HepG2 (cell line): ENCODE measurements at regions not wholly inside any gene's neighbourhood (a gene's known extent, or its start where the extent isn't known, plus 50 kb on each side); places are given as distances from the start of the nearest gene placed in this dataset.

ENCODE experiments used
- ATAC-seq: fragments of 200-7000 bp; cut with Tn5 transposase; 3 replicates; pipeline ENCODE4 v1.9.1; 2020; ENCODE audit warnings: mild to moderate bottlenecking, moderate library complexity
- BruUV-seq: library from RNA; stranded (reverse); fragments of 400-500 nt; replicated peaks from 2 replicates; lab custom pipeline; 2021; lab: Mats Ljungman, UMichigan
- CTCF ChIA-PET: fragments of 300-600 bp; formaldehyde crosslinking; extraction: SDS; loops from one replicate; lab custom pipeline; 2021; ENCODE audit warnings: low total read pairs, inconsistent platforms, low intra/inter-chr PET ratio; lab: Yijun Ruan, JAX
- POLR2A ChIA-PET: fragments of 350-600 bp; sonication (Branson Sonifier 250); formaldehyde crosslinking; loops from one replicate; lab custom pipeline; 2020; ENCODE audit warnings: antibody characterized with exemption, inconsistent platforms; lab: Yijun Ruan, JAX
- DNase-seq: peaks from one replicate; pipeline ENCODE4 v3.0.0-alpha.2; 2015; ENCODE audit warnings: low spot score
- FAIRE-seq: peaks from 3 replicates; lab custom pipeline; 2011; peaks lifted over from hg19 to GRCh38; lab: Jason Lieb, UNC
- H2AFZ ChIP-seq: one replicate; pipeline ENCODE4 v1.6.1; 2011; ENCODE audit warnings: low read length, inconsistent platforms
- H3K27ac ChIP-seq: fragments of 300-600 bp; 3 replicates; pipeline ENCODE4 v1.8.0; 2011; ENCODE audit warnings: mixed run types, mild to moderate bottlenecking, mixed read lengths, low read length, inconsistent platforms; ENCODE audit not compliant: insufficient read depth; ENCODE audit errors: extremely low read length
- H3K27me3 ChIP-seq, 2 experiments: fragments of 200-600 bp in 1 of 2; 2 replicates in 1 of 2; 3 replicates in 1 of 2; pipeline versions ENCODE4 v1.6.0 to v1.8.0; 2011; ENCODE audit warnings: low read length in 2 of 2, mild to moderate bottlenecking in 2 of 2, moderate library complexity in 2 of 2, inconsistent platforms in 1 of 2; ENCODE audit not compliant: insufficient read depth in 2 of 2, control insufficient read depth in 1 of 2
- H3K36me3 ChIP-seq, 2 experiments: fragments of 200-600 bp in 1 of 2; replicated peaks in 1 of 2; 2 replicates in 1 of 2; 3 replicates in 1 of 2; pipeline versions ENCODE4 v1.5.1 to v1.8.0; 2011; ENCODE audit warnings: low read length in 2 of 2, inconsistent platforms in 1 of 2; ENCODE audit not compliant: insufficient read depth in 2 of 2, control insufficient read depth in 1 of 2
- H3K4me1 ChIP-seq: 2 replicates; pipeline ENCODE4 v1.5.1; 2012; ENCODE audit warnings: low read length, inconsistent platforms; ENCODE audit not compliant: insufficient read depth
- H3K4me2 ChIP-seq: 2 replicates; pipeline ENCODE4 v1.6.0; 2011; ENCODE audit warnings: low read depth, low read length, inconsistent platforms
- H3K4me3 ChIP-seq, 3 experiments: fragments of 200-600 bp in 1 of 3; sonication (generic), shearing (Covaris generic) in 1 of 3; replicated peaks in 1 of 3; 2 replicates each; pipeline ENCODE4 v1.5.1; 2011 to 2016; ENCODE audit warnings: low read length in 3 of 3, inconsistent platforms in 2 of 3, low read depth in 2 of 3, mild to moderate bottlenecking in 2 of 3, control low read depth in 1 of 3, mixed read lengths in 1 of 3; ENCODE audit not compliant: insufficient read depth in 1 of 3
- H3K79me2 ChIP-seq: one replicate; pipeline ENCODE4 v1.6.1; 2011; ENCODE audit warnings: low read length, inconsistent platforms; ENCODE audit not compliant: insufficient read depth
- H3K9ac ChIP-seq: 2 replicates; pipeline ENCODE4 v1.6.0; 2011; ENCODE audit warnings: mild to moderate bottlenecking, low read depth, low read length, inconsistent platforms; ENCODE audit not compliant: insufficient read depth
- H3K9me3 ChIP-seq: 2 replicates; pipeline ENCODE4 v1.5.1; 2012; ENCODE audit warnings: mild to moderate bottlenecking, low read length
- H4K20me1 ChIP-seq: 2 replicates; pipeline ENCODE4 v1.6.0; 2011; ENCODE audit warnings: inconsistent platforms, mild to moderate bottlenecking, low read length, moderate library complexity; ENCODE audit not compliant: insufficient read depth
- AGO1 ChIP-seq: fragments of 200-400 bp; formaldehyde crosslinking; IDR thresholded peaks from 2 replicates; pipeline ENCODE4 v1.6.1; 2017; ENCODE audit warnings: mild to moderate bottlenecking, low read depth, low read length, moderate library complexity; ENCODE audit not compliant: poor library complexity, severe bottlenecking
- ATF7-NPFF ChIP-seq: sonication (generic); formaldehyde crosslinking; IDR thresholded peaks from 2 replicates; pipeline ENCODE4 v1.8.1; 2023; ENCODE audit warnings: mild to moderate bottlenecking, low read depth, missing genetic modification reagents, moderate library complexity
- BCL6 ChIP-seq: IDR thresholded peaks from 2 replicates; pipeline ENCODE4 v1.6.1; 2016; ENCODE audit warnings: missing genetic modification reagents, missing compliant biosample characterization
- KLF13 ChIP-seq: sonication (generic); formaldehyde crosslinking; IDR thresholded peaks from 2 replicates; pipeline ENCODE4 v1.4.0; 2020; ENCODE audit warnings: mild to moderate bottlenecking, missing genetic modification reagents
- MXD4 ChIP-seq: IDR thresholded peaks from 2 replicates; pipeline ENCODE4 v1.6.1; 2016; ENCODE audit warnings: mild to moderate bottlenecking, missing biosample characterization, missing genetic modification reagents
- NR2F6 ChIP-seq, 2 experiments: IDR thresholded peaks; 2 replicates each; pipeline ENCODE4 v1.6.1; 2016; ENCODE audit warnings: antibody characterized with exemption in 1 of 2, mild to moderate bottlenecking in 1 of 2
- PHF5A ChIP-seq: IDR thresholded peaks from one replicate; pipeline ENCODE4 v1.6.1; 2018; ENCODE audit warnings: low read depth, missing genetic modification reagents; ENCODE audit not compliant: unreplicated experiment
- SALL1 ChIP-seq: sonication (generic); formaldehyde crosslinking; IDR thresholded peaks from 2 replicates; pipeline ENCODE4 v1.8.0; 2022; ENCODE audit warnings: mild to moderate bottlenecking, missing genetic modification reagents
- U2AF2 ChIP-seq: fragments of 200-400 bp; formaldehyde crosslinking; IDR thresholded peaks from 2 replicates; pipeline ENCODE4 v1.6.1; 2017; ENCODE audit warnings: low read depth, mild to moderate bottlenecking, low read length
- ZFP1 ChIP-seq: IDR thresholded peaks from 2 replicates; pipeline ENCODE4 v1.6.1; 2016
- ZNF207 ChIP-seq: fragments of 450-650 bp; IDR thresholded peaks from 2 replicates; pipeline ENCODE4 v1.6.1; 2016; ENCODE audit warnings: antibody characterized with exemption, borderline replicate concordance
- ZNF496 ChIP-seq: sonication (generic); formaldehyde crosslinking; IDR thresholded peaks from 2 replicates; pipeline ENCODE4 v1.8.1; 2023; ENCODE audit warnings: mild to moderate bottlenecking, moderate library complexity, missing genetic modification reagents; ENCODE audit not compliant: insufficient replicate concordance
- ZNF75D ChIP-seq: sonication (generic); formaldehyde crosslinking; IDR thresholded peaks from 2 replicates; pipeline ENCODE4 v1.8.1; 2023; ENCODE audit warnings: missing genetic modification reagents, mild to moderate bottlenecking, borderline replicate concordance
- WGBS: methylation state at CpG from one replicate; pipeline ENCODE4 v1.1.6; 2017; ENCODE audit warnings: low lambda C conversion rate; 5-methylcytosine and 5-hydroxymethylcytosine counted together
- in situ Hi-C: cut with HindIII; loops from 2 replicates; pipeline ENCODE4 v1.10.0; 2017; ENCODE audit warnings: low pct_unique_long_range_greater_than_20kb; ENCODE audit not compliant: extremely low pct_ligation_motif_present
- intact Hi-C: fragments of 100-400 bp; cut with micrococcal nuclease; formaldehyde crosslinking; loops from one replicate; pipeline ENCODE4 v1.10.0; 2022; ENCODE audit not compliant: unreplicated experiment
- TF ChIP-seq, protein P1 (sequence below): sonication (generic); formaldehyde crosslinking; IDR thresholded peaks from 2 replicates; pipeline ENCODE4 v1.8.0; 2022; ENCODE audit warnings: mild to moderate bottlenecking, missing genetic modification reagents, borderline replicate concordance
- TF ChIP-seq, protein P2 (sequence below): IDR thresholded peaks from 2 replicates; pipeline ENCODE4 v1.6.1; 2016; ENCODE audit warnings: missing biosample characterization, missing genetic modification reagents, low read depth
- TF ChIP-seq, protein P3 (sequence below): IDR thresholded peaks from 2 replicates; pipeline ENCODE4 v1.4.0; 2020; ENCODE audit warnings: mild to moderate bottlenecking, missing genetic modification reagents
- TF ChIP-seq, protein P4 (sequence below): sonication (generic); formaldehyde crosslinking; IDR thresholded peaks from 2 replicates; pipeline ENCODE4 v1.5.0; 2020; ENCODE audit warnings: missing genetic modification reagents, mild to moderate bottlenecking, borderline replicate concordance

DNA sequence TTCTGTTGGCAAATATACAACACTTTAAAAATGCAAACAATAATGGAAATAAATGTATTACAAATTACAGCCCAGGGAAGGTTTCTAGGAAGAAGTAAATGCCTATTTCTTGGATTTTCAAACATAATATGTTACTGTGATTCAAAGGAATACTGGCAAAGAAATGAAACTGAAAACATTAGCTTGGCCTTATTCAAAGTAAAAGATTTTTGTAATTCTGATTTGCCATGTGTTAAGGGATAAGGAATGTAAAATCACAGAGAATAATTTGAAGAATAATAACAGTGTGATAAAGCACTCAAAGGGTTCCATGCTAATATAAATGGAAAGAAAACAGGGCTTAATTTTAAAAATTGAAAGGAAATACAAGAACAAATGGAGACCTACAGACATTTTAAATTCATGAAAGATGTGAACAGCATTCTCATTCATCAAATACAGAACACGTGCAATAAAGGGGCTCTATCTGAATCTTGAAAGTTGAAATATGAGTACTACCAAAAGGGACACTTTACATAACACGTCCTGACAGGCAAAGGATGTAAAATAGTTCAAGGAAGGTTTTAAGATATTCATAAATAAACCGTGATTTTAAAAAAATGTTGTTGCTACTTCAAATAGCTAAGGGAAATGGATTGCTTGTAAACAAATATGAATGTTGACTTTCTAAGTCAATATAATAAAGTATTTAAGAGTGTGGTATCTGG, 138.1 kb downstream of the RFPL4B start:
- Histone ChIP-seq H3K4me2 (no peak overlapping the region), H4K20me1 (no peaks in the 10 kb centered on the region), H3K9me3 (no peaks in the 10 kb centered on the region), H3K4me1 (no peaks in the 10 kb centered on the region), H3K79me2 (no peaks in the 10 kb centered on the region), H2AFZ (no peak overlapping the region), H3K4me3 (no peak overlapping the region), H3K27ac (no peak overlapping the region), H3K27me3 (no peaks in the 10 kb centered on the region), H3K36me3 (no peaks in the 10 kb centered on the region), H3K9ac (no peak overlapping the region)
- in situ Hi-C loops (no loop called here), intact Hi-C loops (no loop called here)
- POLR2A ChIA-PET: no interaction called here
- no peak for ATAC-seq
- DNase-seq: no peak
- TF ChIP-seq SALL1 (CRISPR knock-in tag) (no peak), BCL6 (CRISPR knock-in tag) (no peak), ZFP1 (CRISPR knock-in tag) (no peak), ZNF496 (no peak), ZNF75D (no peak), ATF7-NPFF (CRISPR knock-in tag) (no peak), NR2F6 (IDR thresholded peaks at IDR 0.05) (no peak), NR2F6 (CRISPR knock-in tag; IDR thresholded peaks at IDR 0.05) (no peak), PHF5A (CRISPR knock-in tag) (no peak), U2AF2 (no peak), ZNF207 (no peak), AGO1 (no peak), MXD4 (no peak), KLF13 (no peak)
- TF ChIP-seq, protein P1, sequence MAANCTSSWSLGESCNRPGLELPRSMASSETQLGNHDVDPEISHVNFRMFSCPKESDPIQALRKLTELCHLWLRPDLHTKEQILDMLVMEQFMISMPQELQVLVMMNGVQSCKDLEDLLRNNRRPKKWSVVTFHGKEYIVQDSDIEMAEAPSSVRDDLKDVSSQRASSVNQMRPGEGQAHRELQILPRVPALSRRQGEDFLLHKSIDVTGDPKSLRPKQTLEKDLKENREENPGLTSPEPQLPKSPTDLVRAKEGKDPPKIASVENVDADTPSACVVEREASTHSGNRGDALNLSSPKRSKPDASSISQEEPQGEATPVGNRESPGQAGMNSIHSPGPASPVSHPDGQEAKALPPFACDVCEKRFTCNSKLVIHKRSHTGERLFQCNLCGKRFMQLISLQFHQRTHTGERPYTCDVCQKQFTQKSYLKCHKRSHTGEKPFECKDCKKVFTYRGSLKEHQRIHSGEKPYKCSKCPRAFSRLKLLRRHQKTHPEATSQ (CRISPR knock-in tag): no peak
- TF ChIP-seq, protein P2, sequence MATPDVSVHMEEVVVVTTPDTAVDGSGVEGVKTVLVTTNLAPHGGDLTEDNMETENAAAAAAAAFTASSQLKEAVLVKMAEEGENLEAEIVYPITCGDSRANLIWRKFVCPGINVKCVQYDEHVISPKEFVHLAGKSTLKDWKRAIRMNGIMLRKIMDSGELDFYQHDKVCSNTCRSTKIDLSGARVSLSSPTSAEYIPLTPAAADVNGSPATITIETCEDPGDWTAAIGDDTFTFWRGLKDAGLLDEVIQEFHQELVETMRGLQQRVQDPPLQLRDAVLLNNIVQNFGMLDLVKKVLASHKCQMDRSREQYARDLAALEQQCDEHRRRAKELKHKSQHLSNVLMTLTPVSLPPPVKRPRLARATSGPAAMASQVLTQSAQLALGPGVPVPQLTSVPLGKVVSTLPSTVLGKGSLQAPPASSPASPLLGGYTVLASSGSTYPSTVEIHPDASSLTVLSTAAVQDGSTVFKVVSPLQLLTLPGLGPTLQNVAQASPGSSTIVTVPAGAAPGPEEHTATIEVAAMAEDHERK (CRISPR knock-in tag): no peak
- TF ChIP-seq, protein P3, sequence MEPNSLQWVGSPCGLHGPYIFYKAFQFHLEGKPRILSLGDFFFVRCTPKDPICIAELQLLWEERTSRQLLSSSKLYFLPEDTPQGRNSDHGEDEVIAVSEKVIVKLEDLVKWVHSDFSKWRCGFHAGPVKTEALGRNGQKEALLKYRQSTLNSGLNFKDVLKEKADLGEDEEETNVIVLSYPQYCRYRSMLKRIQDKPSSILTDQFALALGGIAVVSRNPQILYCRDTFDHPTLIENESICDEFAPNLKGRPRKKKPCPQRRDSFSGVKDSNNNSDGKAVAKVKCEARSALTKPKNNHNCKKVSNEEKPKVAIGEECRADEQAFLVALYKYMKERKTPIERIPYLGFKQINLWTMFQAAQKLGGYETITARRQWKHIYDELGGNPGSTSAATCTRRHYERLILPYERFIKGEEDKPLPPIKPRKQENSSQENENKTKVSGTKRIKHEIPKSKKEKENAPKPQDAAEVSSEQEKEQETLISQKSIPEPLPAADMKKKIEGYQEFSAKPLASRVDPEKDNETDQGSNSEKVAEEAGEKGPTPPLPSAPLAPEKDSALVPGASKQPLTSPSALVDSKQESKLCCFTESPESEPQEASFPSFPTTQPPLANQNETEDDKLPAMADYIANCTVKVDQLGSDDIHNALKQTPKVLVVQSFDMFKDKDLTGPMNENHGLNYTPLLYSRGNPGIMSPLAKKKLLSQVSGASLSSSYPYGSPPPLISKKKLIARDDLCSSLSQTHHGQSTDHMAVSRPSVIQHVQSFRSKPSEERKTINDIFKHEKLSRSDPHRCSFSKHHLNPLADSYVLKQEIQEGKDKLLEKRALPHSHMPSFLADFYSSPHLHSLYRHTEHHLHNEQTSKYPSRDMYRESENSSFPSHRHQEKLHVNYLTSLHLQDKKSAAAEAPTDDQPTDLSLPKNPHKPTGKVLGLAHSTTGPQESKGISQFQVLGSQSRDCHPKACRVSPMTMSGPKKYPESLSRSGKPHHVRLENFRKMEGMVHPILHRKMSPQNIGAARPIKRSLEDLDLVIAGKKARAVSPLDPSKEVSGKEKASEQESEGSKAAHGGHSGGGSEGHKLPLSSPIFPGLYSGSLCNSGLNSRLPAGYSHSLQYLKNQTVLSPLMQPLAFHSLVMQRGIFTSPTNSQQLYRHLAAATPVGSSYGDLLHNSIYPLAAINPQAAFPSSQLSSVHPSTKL (CRISPR knock-in tag): no peak
- TF ChIP-seq, protein P4, sequence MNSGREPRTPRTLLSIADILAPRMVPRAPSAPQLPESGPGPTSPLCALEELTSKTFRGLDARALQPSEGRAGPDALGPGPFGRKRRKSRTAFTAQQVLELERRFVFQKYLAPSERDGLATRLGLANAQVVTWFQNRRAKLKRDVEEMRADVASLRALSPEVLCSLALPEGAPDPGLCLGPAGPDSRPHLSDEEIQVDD (CRISPR knock-in tag): no peak
- CTCF ChIA-PET: no interaction called here
- no peak for FAIRE-seq
- WGBS: 6% methylated on average over 3 of the region's 3 CpGs
- no TSS peak for BruUV-seq
